ENCODE measurements at regions not wholly inside any gene's neighbourhood (a gene's known extent, or its start where the extent isn't known, plus 50 kb on each side); places are given as distances from the start of the nearest gene placed in this dataset.

GRCh38 chr13:95441326-95441725 lies 111.2 kb upstream of the CLDN10 start (continued):
- TF ChIP-seq, protein P1, sequence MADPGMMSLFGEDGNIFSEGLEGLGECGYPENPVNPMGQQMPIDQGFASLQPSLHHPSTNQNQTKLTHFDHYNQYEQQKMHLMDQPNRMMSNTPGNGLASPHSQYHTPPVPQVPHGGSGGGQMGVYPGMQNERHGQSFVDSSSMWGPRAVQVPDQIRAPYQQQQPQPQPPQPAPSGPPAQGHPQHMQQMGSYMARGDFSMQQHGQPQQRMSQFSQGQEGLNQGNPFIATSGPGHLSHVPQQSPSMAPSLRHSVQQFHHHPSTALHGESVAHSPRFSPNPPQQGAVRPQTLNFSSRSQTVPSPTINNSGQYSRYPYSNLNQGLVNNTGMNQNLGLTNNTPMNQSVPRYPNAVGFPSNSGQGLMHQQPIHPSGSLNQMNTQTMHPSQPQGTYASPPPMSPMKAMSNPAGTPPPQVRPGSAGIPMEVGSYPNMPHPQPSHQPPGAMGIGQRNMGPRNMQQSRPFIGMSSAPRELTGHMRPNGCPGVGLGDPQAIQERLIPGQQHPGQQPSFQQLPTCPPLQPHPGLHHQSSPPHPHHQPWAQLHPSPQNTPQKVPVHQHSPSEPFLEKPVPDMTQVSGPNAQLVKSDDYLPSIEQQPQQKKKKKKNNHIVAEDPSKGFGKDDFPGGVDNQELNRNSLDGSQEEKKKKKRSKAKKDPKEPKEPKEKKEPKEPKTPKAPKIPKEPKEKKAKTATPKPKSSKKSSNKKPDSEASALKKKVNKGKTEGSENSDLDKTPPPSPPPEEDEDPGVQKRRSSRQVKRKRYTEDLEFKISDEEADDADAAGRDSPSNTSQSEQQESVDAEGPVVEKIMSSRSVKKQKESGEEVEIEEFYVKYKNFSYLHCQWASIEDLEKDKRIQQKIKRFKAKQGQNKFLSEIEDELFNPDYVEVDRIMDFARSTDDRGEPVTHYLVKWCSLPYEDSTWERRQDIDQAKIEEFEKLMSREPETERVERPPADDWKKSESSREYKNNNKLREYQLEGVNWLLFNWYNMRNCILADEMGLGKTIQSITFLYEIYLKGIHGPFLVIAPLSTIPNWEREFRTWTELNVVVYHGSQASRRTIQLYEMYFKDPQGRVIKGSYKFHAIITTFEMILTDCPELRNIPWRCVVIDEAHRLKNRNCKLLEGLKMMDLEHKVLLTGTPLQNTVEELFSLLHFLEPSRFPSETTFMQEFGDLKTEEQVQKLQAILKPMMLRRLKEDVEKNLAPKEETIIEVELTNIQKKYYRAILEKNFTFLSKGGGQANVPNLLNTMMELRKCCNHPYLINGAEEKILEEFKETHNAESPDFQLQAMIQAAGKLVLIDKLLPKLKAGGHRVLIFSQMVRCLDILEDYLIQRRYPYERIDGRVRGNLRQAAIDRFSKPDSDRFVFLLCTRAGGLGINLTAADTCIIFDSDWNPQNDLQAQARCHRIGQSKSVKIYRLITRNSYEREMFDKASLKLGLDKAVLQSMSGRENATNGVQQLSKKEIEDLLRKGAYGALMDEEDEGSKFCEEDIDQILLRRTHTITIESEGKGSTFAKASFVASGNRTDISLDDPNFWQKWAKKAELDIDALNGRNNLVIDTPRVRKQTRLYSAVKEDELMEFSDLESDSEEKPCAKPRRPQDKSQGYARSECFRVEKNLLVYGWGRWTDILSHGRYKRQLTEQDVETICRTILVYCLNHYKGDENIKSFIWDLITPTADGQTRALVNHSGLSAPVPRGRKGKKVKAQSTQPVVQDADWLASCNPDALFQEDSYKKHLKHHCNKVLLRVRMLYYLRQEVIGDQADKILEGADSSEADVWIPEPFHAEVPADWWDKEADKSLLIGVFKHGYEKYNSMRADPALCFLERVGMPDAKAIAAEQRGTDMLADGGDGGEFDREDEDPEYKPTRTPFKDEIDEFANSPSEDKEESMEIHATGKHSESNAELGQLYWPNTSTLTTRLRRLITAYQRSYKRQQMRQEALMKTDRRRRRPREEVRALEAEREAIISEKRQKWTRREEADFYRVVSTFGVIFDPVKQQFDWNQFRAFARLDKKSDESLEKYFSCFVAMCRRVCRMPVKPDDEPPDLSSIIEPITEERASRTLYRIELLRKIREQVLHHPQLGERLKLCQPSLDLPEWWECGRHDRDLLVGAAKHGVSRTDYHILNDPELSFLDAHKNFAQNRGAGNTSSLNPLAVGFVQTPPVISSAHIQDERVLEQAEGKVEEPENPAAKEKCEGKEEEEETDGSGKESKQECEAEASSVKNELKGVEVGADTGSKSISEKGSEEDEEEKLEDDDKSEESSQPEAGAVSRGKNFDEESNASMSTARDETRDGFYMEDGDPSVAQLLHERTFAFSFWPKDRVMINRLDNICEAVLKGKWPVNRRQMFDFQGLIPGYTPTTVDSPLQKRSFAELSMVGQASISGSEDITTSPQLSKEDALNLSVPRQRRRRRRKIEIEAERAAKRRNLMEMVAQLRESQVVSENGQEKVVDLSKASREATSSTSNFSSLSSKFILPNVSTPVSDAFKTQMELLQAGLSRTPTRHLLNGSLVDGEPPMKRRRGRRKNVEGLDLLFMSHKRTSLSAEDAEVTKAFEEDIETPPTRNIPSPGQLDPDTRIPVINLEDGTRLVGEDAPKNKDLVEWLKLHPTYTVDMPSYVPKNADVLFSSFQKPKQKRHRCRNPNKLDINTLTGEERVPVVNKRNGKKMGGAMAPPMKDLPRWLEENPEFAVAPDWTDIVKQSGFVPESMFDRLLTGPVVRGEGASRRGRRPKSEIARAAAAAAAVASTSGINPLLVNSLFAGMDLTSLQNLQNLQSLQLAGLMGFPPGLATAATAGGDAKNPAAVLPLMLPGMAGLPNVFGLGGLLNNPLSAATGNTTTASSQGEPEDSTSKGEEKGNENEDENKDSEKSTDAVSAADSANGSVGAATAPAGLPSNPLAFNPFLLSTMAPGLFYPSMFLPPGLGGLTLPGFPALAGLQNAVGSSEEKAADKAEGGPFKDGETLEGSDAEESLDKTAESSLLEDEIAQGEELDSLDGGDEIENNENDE (IDR thresholded peaks at IDR 0.05; ENCODE audit: insufficient replicate concordance, low read length): no peak
- TF ChIP-seq, protein P2, sequence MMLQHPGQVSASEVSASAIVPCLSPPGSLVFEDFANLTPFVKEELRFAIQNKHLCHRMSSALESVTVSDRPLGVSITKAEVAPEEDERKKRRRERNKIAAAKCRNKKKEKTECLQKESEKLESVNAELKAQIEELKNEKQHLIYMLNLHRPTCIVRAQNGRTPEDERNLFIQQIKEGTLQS (IDR thresholded peaks at IDR 0.05; ENCODE audit: insufficient read depth, low read depth, low read length): no peak
- TF ChIP-seq SP2 (IDR thresholded peaks at IDR 0.05; ENCODE audit: low read length) (no peak), CREB1 (IDR thresholded peaks at IDR 0.05) (no peak)

All from H1 (cell line).